GM12892 (cell line): ENCODE measurements at regions not wholly inside any gene's neighbourhood (a gene's known extent, or its start where the extent isn't known, plus 50 kb on each side); places are given as distances from the start of the nearest gene placed in this dataset.

Experiments used
- POLR2A ChIP-seq: IDR thresholded peaks from 2 replicates; pipeline ENCODE4 v1.6.1; 2011; ENCODE audit warnings: low read depth, low read length, control low read depth
- POLR2AphosphoS5 ChIP-seq: IDR thresholded peaks from 2 replicates; pipeline ENCODE4 v1.6.1; 2011; ENCODE audit warnings: low read depth, low read length, control low read depth
- TAF1 ChIP-seq: IDR thresholded peaks from 2 replicates; pipeline ENCODE4 v1.6.1; 2011; ENCODE audit warnings: low read depth, mild to moderate bottlenecking, control low read depth, low read length, borderline replicate concordance

DNA sequence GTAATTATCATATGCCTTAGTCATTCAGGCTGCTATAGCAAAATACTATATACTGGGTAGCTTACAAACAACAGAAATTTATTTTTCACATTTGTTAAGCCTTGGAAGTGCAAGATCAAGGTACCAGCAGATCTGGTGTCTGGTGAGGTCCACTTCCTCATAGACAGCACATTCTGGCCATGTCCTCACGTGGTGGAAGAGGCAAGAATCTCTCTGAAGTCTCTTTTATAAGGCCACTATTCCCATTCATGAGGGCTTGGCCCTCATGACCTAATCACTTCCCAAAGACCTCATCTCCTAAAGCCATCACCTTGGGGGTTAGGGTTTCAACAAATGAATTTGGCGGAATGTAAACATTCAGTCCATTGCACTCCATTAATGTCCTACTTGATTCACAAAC, 137.5 kb upstream of the C1GALT1 start:
- TF ChIP-seq POLR2A (no peak), POLR2AphosphoS5 (no peak), TAF1 (no peak)
